ENCODE measurements at regions not wholly inside any gene's neighbourhood (a gene's known extent, or its start where the extent isn't known, plus 50 kb on each side); places are given as distances from the start of the nearest gene placed in this dataset.
A peak's percentile ranks its signal among the peaks of the same experiment; 100 is the strongest.

DNA sequence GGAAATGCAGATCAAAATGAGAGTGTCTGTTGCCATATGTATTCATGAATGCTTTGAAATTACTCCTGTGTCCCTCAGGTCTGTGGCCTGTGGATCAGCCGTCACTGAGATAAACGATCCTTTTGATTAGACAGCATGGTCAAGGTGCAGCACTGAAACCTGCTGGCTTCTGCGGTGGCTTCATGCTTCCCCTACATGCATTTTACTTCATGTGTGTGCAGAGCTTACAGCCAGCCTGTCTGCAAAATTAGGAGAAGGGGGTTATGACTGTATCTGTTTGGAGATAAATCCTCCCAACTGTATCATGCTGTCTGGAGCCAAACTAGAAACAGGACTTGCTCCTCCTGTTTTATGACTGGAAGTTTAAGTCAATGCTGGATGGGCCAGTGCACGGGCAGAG lies 71.0 kb upstream of the PLPP4 start:
- TF ChIP-seq, protein P1, sequence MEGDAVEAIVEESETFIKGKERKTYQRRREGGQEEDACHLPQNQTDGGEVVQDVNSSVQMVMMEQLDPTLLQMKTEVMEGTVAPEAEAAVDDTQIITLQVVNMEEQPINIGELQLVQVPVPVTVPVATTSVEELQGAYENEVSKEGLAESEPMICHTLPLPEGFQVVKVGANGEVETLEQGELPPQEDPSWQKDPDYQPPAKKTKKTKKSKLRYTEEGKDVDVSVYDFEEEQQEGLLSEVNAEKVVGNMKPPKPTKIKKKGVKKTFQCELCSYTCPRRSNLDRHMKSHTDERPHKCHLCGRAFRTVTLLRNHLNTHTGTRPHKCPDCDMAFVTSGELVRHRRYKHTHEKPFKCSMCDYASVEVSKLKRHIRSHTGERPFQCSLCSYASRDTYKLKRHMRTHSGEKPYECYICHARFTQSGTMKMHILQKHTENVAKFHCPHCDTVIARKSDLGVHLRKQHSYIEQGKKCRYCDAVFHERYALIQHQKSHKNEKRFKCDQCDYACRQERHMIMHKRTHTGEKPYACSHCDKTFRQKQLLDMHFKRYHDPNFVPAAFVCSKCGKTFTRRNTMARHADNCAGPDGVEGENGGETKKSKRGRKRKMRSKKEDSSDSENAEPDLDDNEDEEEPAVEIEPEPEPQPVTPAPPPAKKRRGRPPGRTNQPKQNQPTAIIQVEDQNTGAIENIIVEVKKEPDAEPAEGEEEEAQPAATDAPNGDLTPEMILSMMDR (IDR thresholded peaks at IDR 0.05; ENCODE audit: insufficient read depth, low read depth, low read length, missing control alignments) = no peak
- H3K4me3 ChIP-seq (ENCODE audit: low read length) = no peak overlapping the region
- DNase-seq (ENCODE audit: low read depth) = no peak

DNA sequence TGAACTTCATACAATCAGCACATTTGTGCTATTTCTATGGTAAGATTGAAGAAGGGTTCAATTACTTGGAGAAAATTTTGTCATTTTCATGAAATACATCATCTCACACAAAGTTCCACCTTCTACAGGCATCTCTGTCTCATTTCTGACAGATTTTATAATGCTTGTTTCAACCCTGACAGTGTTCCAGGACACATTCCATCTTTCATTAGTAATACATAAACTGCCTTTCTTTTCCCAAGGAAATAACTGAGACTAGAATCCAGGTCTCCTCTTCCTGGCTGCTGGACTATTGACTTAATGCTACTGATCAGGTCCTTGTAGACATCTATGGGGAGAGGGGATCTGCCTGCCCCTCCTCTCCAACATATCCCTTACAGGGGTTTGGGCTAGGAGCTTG lies 70.1 kb upstream of the PLPP4 start:
- no peak for DNase-seq (ENCODE audit: low read depth)
- no peak overlapping the region for H3K4me3 ChIP-seq (ENCODE audit: low read length)
- TF ChIP-seq, protein P1 (IDR thresholded peaks at IDR 0.05; ENCODE audit: insufficient read depth, low read depth, low read length, missing control alignments) = no peak

DNA sequence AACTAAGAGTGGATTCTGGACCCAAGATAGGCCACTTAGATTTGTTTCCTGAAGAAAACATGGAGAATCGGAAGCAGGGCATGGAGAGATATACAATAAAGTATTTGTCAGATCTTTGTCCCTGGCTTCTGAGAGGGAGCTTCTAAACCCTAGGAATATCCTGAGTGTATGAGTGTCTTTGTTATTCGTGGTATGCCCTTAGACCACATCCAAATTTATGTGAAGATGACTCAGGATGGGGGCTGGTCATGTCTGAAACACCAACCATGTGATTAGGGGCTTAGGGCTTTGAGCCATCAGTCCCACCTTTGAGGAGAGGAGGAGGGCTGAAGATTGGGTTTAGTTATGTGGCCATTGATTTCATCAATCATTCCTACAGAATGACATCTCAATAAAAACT lies 69.7 kb upstream of the PLPP4 start:
- TF ChIP-seq, protein P1 (IDR thresholded peaks at IDR 0.05; ENCODE audit: insufficient read depth, low read depth, low read length, missing control alignments) = no peak
- no peak overlapping the region for H3K4me3 ChIP-seq (ENCODE audit: low read length)
- no peak for DNase-seq (ENCODE audit: low read depth)

DNA sequence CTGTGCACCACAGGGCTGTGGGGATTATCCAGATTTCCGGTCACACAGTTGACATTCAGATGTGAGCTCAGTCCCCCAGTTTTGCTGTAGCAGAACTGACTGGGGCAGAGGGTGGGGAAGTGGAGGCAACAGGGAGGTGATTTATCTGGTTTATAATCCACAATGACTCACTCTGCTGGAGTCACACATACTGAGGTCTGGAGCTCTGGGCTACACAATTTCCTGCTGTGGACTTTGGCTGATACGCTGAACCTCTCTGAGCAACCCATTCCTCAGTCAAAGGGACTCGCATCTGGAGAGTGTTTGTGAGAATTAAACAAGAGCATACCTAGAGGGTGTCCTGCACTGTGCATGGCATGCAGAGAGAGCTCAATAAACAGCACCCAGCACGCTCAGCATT lies 64.8 kb upstream of the PLPP4 start:
- no peak overlapping the region for H3K4me3 ChIP-seq (ENCODE audit: low read length)
- DNase-seq (ENCODE audit: low read depth) = no peak
- TF ChIP-seq, protein P1 (IDR thresholded peaks at IDR 0.05; ENCODE audit: insufficient read depth, low read depth, low read length, missing control alignments) = no peak

DNA sequence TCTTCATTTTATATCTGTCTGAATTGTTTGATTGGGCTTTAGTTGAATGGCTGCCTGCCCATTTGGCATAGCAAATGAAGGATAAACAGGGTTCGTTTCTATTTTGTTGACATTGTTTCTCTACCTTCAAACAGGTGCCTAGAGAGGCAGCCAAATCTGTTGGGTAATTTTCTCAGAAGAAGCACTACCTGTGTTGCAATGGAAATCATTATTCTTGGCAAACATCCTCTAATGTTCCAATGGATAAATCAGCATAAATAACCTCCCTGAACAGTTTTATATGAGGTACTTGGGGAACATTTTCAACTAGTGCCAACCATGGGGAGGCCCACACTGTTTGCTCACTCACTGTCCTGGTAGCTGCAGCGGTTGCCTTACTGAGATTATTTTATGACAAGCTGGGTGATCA lies 64.4 kb upstream of the PLPP4 start:
- TF ChIP-seq, protein P1 (IDR thresholded peaks at IDR 0.05; ENCODE audit: insufficient read depth, low read depth, low read length, missing control alignments) = no peak
- no peak overlapping the region for H3K4me3 ChIP-seq (ENCODE audit: low read length)
- no peak for DNase-seq (ENCODE audit: low read depth)

DNA sequence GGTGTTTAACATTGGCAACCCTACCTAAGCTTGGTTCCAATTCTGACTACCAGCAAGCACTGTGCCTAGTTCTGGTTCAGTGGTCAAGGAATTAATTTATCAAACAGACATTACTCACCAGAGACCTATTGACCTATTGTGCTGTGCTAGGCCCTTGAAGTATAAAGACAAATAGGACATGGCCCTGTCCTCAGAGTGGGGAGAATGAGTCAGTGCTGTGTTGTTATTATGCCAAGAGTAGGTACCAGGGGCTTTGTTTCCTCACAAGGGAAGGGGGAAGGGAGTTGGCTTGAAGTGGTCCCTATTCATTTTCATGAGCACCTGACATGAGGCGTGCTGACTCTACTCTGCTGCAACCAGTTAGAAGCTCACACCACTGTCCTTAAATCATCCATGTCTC lies 62.6 kb upstream of the PLPP4 start:
- TF ChIP-seq, protein P1 (IDR thresholded peaks at IDR 0.05; ENCODE audit: insufficient read depth, low read depth, low read length, missing control alignments) = no peak
- H3K4me3 ChIP-seq (ENCODE audit: low read length) = no peak overlapping the region
- DNase-seq (ENCODE audit: low read depth) = no peak

DNA sequence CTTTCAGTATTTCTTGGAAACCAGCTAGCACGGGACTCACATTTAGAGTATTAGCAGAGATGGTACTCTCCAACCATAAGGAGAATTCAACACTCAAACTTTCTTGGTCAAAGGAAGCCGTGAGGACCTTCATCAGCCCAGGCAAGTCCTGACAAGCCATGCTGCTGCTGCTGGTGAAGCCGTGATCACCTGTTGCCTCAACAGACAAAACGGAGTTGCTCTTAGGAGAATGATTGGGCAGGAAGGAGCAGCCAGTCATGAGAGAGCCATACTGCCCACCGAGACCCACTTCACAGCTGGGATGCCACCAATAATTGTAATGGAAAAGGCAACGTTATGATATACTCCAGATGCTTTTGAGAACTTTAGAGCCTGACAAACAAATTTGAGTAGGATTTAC lies 60.8 kb upstream of the PLPP4 start:
- TF ChIP-seq, protein P1 (IDR thresholded peaks at IDR 0.05; ENCODE audit: insufficient read depth, low read depth, low read length, missing control alignments) = no peak
- peak; percentile 44 for DNase-seq (ENCODE audit: low read depth)
- H3K4me3 ChIP-seq (ENCODE audit: low read length) = no peak overlapping the region

All from epithelial cell of esophagus (primary cell).